Activated naive CD8-positive, alpha-beta T cell treated with anti-CD3 and anti-CD28 coated beads, Interleukin-2, amount 10 ng/mL, durations not matched to agents 7 days and 5 days (primary cell): ENCODE measurements at regions not wholly inside any gene's neighbourhood (a gene's known extent, or its start where the extent isn't known, plus 50 kb on each side); places are given as distances from the start of the nearest gene placed in this dataset.
"Not testable (repeated sequence)": the region's sequence is repeated elsewhere in the genome, so short reads cannot be mapped to it uniquely, and the experiment has no call there.

ENCODE experiments used
- ATAC-seq: fragments of 150-1000 bp; cut with Tn5 transposase; one replicate; pipeline ENCODE4 v1.10.0; 2021; ENCODE audit warnings: low read depth, moderate library complexity
- POLR2A ChIA-PET: fragments of 350-600 bp; sonication (Branson Sonifier 250); formaldehyde crosslinking; loops from one replicate; lab custom pipeline; 2021; ENCODE audit warnings: antibody characterized with exemption; lab: Charles Lee
- DNase-seq: peaks from one replicate; pipeline ENCODE4 v3.0.0; 2021
- H3K27ac Mint-ChIP-seq: one replicate; pipeline ENCODE4 v1.8.0; 2022; ENCODE audit warnings: mild to moderate bottlenecking, mixed read lengths
- H3K27me3 Mint-ChIP-seq: one replicate; pipeline ENCODE4 v1.8.0; 2022; ENCODE audit warnings: mild to moderate bottlenecking, moderate library complexity, mixed read lengths
- H3K36me3 Mint-ChIP-seq: one replicate; pipeline ENCODE4 v1.8.0; 2021; ENCODE audit warnings: mild to moderate bottlenecking, mixed read lengths
- H3K4me1 Mint-ChIP-seq: one replicate; pipeline ENCODE4 v1.8.0; 2021; ENCODE audit warnings: mixed read lengths
- H3K4me3 Mint-ChIP-seq: one replicate; pipeline ENCODE4 v1.8.0; 2022; ENCODE audit warnings: mild to moderate bottlenecking, moderate library complexity, mixed read lengths
- H3K9me3 Mint-ChIP-seq: one replicate; pipeline ENCODE4 v1.8.0; 2021; ENCODE audit warnings: mixed read lengths

GRCh38 chr5:8540317-8540716 is 671.4 kb downstream of the MTRR start:
- Mint-ChIP-seq H3K36me3 (no peaks in the 10 kb centered on the region), H3K27ac (no peak overlapping the region), H3K9me3 (no peaks in the 10 kb centered on the region)

GRCh38 chr5:8550921-8551320 is 682.0 kb downstream of the MTRR start:
- ATAC-seq (no peak), DNase-seq (no peak)
- no peaks in the 10 kb centered on the region for H3K36me3 Mint-ChIP-seq
- H3K9me3 Mint-ChIP-seq: peaks cover 6% of the 10 kb centered on the region
- H3K27me3 Mint-ChIP-seq: no peaks in the 10 kb centered on the region
- H3K27ac Mint-ChIP-seq: no peak overlapping the region
- POLR2A ChIA-PET: no interaction called here
- no peaks in the 10 kb centered on the region for H3K4me1 Mint-ChIP-seq
- no peak overlapping the region for H3K4me3 Mint-ChIP-seq

More at GRCh38 chr5:8540317-8540716, 671.4 kb downstream of the MTRR start:
- Mint-ChIP-seq H3K4me1 (no peaks in the 10 kb centered on the region), H3K27me3 (no peaks in the 10 kb centered on the region), H3K4me3 (no peak overlapping the region)
- no peak for ATAC-seq
- POLR2A ChIA-PET: no interaction called here
- DNase-seq: no peak

GRCh38 chr5:8553364-8553763 is 684.4 kb downstream of the MTRR start:
- POLR2A ChIA-PET: no interaction called here

GRCh38 chr5:8557728-8558127 is 688.8 kb downstream of the MTRR start:
- H3K9me3 Mint-ChIP-seq: peaks cover 4% of the 10 kb centered on the region
- DNase-seq (no peak), ATAC-seq (no peak)
- no peak overlapping the region for H3K27ac Mint-ChIP-seq
- no peaks in the 10 kb centered on the region for H3K36me3 Mint-ChIP-seq
- POLR2A ChIA-PET: no interaction called here
- no peaks in the 10 kb centered on the region for H3K27me3 Mint-ChIP-seq
- H3K4me1 Mint-ChIP-seq: no peaks in the 10 kb centered on the region
- no peak overlapping the region for H3K4me3 Mint-ChIP-seq

More at GRCh38 chr5:8553364-8553763, 684.4 kb downstream of the MTRR start:
- DNase-seq: no peak
- no peaks in the 10 kb centered on the region for H3K4me1 Mint-ChIP-seq
- ATAC-seq: no peak
- no peaks in the 10 kb centered on the region for H3K36me3 Mint-ChIP-seq
- no peak overlapping the region for H3K27ac Mint-ChIP-seq
- no peaks in the 10 kb centered on the region for H3K27me3 Mint-ChIP-seq
- no peak overlapping the region for H3K4me3 Mint-ChIP-seq
- peaks cover 4% of the 10 kb centered on the region for H3K9me3 Mint-ChIP-seq

- no peaks in the 10 kb centered on the region for H3K36me3 Mint-ChIP-seq
- no peaks in the 10 kb centered on the region for H3K9me3 Mint-ChIP-seq
- H3K4me3 Mint-ChIP-seq: no peak overlapping the region
- no peak overlapping the region for H3K27ac Mint-ChIP-seq
- DNase-seq (no peak), ATAC-seq (no peak)
- no peaks in the 10 kb centered on the region for H3K4me1 Mint-ChIP-seq
- POLR2A ChIA-PET: no interaction called here
- no peaks in the 10 kb centered on the region for H3K27me3 Mint-ChIP-seq
Observed at GRCh38 chr5:8560776-8561175, 691.8 kb downstream of the MTRR start.

GRCh38 chr5:8561224-8561840 is 692.4 kb downstream of the MTRR start:
- DNase-seq: no peak
- H3K4me1 Mint-ChIP-seq: no peaks in the 10 kb centered on the region
- POLR2A ChIA-PET: no interaction called here
- H3K9me3 Mint-ChIP-seq: no peaks in the 10 kb centered on the region
- H3K27me3 Mint-ChIP-seq: no peaks in the 10 kb centered on the region
- H3K27ac Mint-ChIP-seq: no peak overlapping the region
- no peak for ATAC-seq
- H3K36me3 Mint-ChIP-seq: no peaks in the 10 kb centered on the region
- H3K4me3 Mint-ChIP-seq: no peak overlapping the region

GRCh38 chr5:8561854-8562253 is 692.9 kb downstream of the MTRR start:
- Mint-ChIP-seq H3K4me3 (no peak overlapping the region), H3K9me3 (no peaks in the 10 kb centered on the region), H3K27me3 (no peaks in the 10 kb centered on the region), H3K27ac (no peak overlapping the region), H3K36me3 (no peaks in the 10 kb centered on the region), H3K4me1 (no peaks in the 10 kb centered on the region)
- POLR2A ChIA-PET: no interaction called here
- ATAC-seq: no peak
- no peak for DNase-seq

GRCh38 chr5:8563540-8563939 is 694.6 kb downstream of the MTRR start:
- H3K4me3 Mint-ChIP-seq, DNase-seq, ATAC-seq, POLR2A ChIA-PET, H3K4me1 Mint-ChIP-seq, H3K27ac Mint-ChIP-seq, H3K36me3 Mint-ChIP-seq, H3K27me3 Mint-ChIP-seq, H3K9me3 Mint-ChIP-seq: not testable (repeated sequence)

GRCh38 chr5:8568858-8569257 is 699.9 kb downstream of the MTRR start:
- H3K27me3 Mint-ChIP-seq: no peaks in the 10 kb centered on the region
- no peaks in the 10 kb centered on the region for H3K9me3 Mint-ChIP-seq
- H3K4me3 Mint-ChIP-seq: no peak overlapping the region
- POLR2A ChIA-PET: no interaction called here
- ATAC-seq: no peak
- no peak overlapping the region for H3K27ac Mint-ChIP-seq
- no peaks in the 10 kb centered on the region for H3K4me1 Mint-ChIP-seq
- DNase-seq: no peak
- H3K36me3 Mint-ChIP-seq: no peaks in the 10 kb centered on the region

- Mint-ChIP-seq H3K4me3 (no peak overlapping the region), H3K4me1 (no peaks in the 10 kb centered on the region), H3K9me3 (no peaks in the 10 kb centered on the region), H3K27ac (no peak overlapping the region), H3K36me3 (no peaks in the 10 kb centered on the region), H3K27me3 (no peaks in the 10 kb centered on the region)
- no peak for ATAC-seq
- DNase-seq: no peak
- POLR2A ChIA-PET: no interaction called here
Observed at GRCh38 chr5:8570528-8570927, 701.6 kb downstream of the MTRR start.

- H3K9me3 Mint-ChIP-seq: no peaks in the 10 kb centered on the region
- H3K27ac Mint-ChIP-seq: no peak overlapping the region
- H3K36me3 Mint-ChIP-seq: no peaks in the 10 kb centered on the region
- POLR2A ChIA-PET: no interaction called here
- no peak for DNase-seq
- no peaks in the 10 kb centered on the region for H3K27me3 Mint-ChIP-seq
- H3K4me1 Mint-ChIP-seq: no peaks in the 10 kb centered on the region
- no peak for ATAC-seq
- no peak overlapping the region for H3K4me3 Mint-ChIP-seq
Observed at GRCh38 chr5:8576178-8576577, 707.2 kb downstream of the MTRR start.

- Mint-ChIP-seq H3K36me3 (no peaks in the 10 kb centered on the region), H3K9me3 (no peaks in the 10 kb centered on the region), H3K27me3 (no peaks in the 10 kb centered on the region), H3K27ac (no peak overlapping the region), H3K4me1 (no peaks in the 10 kb centered on the region), H3K4me3 (no peak overlapping the region)
- POLR2A ChIA-PET: no interaction called here
- no peak for DNase-seq
- no peak for ATAC-seq
Observed at GRCh38 chr5:8577792-8578191, 708.8 kb downstream of the MTRR start.

GRCh38 chr5:8580298-8580697 is 711.4 kb downstream of the MTRR start:
- H3K36me3 Mint-ChIP-seq: no peaks in the 10 kb centered on the region
- DNase-seq: no peak
- no peaks in the 10 kb centered on the region for H3K9me3 Mint-ChIP-seq
- no peaks in the 10 kb centered on the region for H3K4me1 Mint-ChIP-seq
- ATAC-seq: no peak
- H3K27me3 Mint-ChIP-seq: no peaks in the 10 kb centered on the region
- H3K4me3 Mint-ChIP-seq: no peak overlapping the region
- POLR2A ChIA-PET: no interaction called here
- H3K27ac Mint-ChIP-seq: no peak overlapping the region

- POLR2A ChIA-PET: no interaction called here
- DNase-seq (no peak), ATAC-seq (no peak)
- no peaks in the 10 kb centered on the region for H3K4me1 Mint-ChIP-seq
- no peaks in the 10 kb centered on the region for H3K36me3 Mint-ChIP-seq
- no peak overlapping the region for H3K27ac Mint-ChIP-seq
- no peaks in the 10 kb centered on the region for H3K9me3 Mint-ChIP-seq
- no peaks in the 10 kb centered on the region for H3K27me3 Mint-ChIP-seq
- H3K4me3 Mint-ChIP-seq: no peak overlapping the region
Observed at GRCh38 chr5:8581047-8581446, 712.1 kb downstream of the MTRR start.
